ENCODE measurements at regions not wholly inside any gene's neighbourhood (a gene's known extent, or its start where the extent isn't known, plus 50 kb on each side); places are given as distances from the start of the nearest gene placed in this dataset.

DNA sequence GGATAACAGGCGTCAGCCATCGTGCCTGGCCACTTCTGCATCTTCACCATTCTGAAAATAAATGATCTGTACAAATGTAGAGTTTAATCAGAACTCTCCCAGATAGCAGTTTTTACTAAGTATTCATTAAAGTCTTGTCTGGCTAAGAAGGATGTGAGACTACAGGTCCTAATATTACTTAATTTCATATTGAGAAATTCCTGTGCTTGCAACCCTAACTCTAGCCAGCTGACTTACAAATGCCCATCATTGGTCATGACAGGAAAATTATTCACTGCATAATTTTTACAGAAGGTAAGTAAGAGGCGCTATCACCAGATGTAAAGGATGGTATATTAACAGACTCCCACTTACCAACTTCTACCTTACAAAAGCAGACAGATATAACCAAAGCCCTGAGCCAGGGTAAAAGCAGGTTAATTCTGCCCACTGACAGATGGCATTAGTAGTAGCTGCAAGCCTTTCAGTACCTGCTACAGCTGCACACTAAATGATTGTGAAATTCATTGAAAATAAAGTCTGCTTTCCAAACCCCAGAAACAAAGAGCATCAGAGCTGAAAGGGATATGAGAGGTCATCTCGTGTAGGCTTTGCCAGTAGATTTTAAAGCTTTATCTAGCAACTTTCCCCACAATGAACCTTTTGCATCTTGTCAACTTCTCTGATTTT, 55.9 kb upstream of the FOXN2 start:
- TF ChIP-seq, protein P1, sequence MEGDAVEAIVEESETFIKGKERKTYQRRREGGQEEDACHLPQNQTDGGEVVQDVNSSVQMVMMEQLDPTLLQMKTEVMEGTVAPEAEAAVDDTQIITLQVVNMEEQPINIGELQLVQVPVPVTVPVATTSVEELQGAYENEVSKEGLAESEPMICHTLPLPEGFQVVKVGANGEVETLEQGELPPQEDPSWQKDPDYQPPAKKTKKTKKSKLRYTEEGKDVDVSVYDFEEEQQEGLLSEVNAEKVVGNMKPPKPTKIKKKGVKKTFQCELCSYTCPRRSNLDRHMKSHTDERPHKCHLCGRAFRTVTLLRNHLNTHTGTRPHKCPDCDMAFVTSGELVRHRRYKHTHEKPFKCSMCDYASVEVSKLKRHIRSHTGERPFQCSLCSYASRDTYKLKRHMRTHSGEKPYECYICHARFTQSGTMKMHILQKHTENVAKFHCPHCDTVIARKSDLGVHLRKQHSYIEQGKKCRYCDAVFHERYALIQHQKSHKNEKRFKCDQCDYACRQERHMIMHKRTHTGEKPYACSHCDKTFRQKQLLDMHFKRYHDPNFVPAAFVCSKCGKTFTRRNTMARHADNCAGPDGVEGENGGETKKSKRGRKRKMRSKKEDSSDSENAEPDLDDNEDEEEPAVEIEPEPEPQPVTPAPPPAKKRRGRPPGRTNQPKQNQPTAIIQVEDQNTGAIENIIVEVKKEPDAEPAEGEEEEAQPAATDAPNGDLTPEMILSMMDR (IDR thresholded peaks at IDR 0.05): no peak
- no peak for TF ChIP-seq POLR2A (IDR thresholded peaks at IDR 0.05)
